ENCODE measurements at regions not wholly inside any gene's neighbourhood (a gene's known extent, or its start where the extent isn't known, plus 50 kb on each side); places are given as distances from the start of the nearest gene placed in this dataset.
A peak's percentile ranks its signal among the peaks of the same experiment; 100 is the strongest.

DNA sequence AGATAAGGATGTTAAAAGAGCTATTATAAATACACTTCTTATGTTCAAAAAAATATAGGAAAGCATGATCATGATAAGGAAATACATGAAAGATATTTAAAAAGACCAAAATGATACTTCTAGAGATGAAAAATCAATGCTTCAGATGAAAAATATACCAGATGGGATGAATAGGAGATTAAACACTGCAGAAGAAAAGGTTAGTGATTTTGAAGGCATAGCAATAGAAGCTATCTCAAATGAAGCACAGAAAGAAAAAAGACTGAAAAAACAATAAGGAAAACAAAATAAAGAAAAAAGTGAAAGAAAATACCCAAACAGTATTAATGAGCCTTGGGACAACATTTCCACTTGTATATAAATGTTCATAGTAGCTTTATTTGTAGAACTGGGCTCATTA lies 80.7 kb upstream of the LEF1 start:
- Mint-ChIP-seq H3K4me1 (peaks cover 0 to 19% (median 11%) of the 10 kb centered on the region in 7 donors), H3K36me3 (peaks cover 9 to 34% (median 31%) of the 10 kb centered on the region in 5 donors), H3K27ac (no peak overlapping the region), H3K27me3 (no peaks in the 10 kb centered on the region), H3K9me3 (peaks cover 0 to 22% (median 8%) of the 10 kb centered on the region in 11 donors), H3K4me3 (no peak overlapping the region)
- no peaks in the 10 kb centered on the region for H3K27me3 ChIP-seq (ENCODE audit: control insufficient read depth in 2 of 2, insufficient read depth in 2 of 2, low read length in 2 of 2)
- ChIA-PET CTCF (interaction anchor here (0.7 to 1.0 kb wide), 2 partner anchors 10 to 1873 kb away, joined by 3 read pairs; no protein-coding TSS in a partner anchor), POLR2A (interaction anchor here (1.0 to 2.1 kb wide), 4 partner anchors 11 to 111 kb away, joined by 3 to 6 read pairs (median 4); no protein-coding TSS in a partner anchor)
- peaks cover 0 to 7% of the 10 kb centered on the region in 2 donors for H3K4me1 ChIP-seq (ENCODE audit: control insufficient read depth in 2 of 2, insufficient read depth in 2 of 2, low read length in 2 of 2)
- no peaks in the 10 kb centered on the region for H3K36me3 ChIP-seq (ENCODE audit: control insufficient read depth in 2 of 3, insufficient read depth in 3 of 3, low read length in 3 of 3)
- no peak overlapping the region for H3K4me3 ChIP-seq (ENCODE audit: low read length)
- intact Hi-C loops (cut with micrococcal nuclease) = no loop called here
- H3K27ac ChIP-seq (ENCODE audit: low read depth, low read length) = no peak overlapping the region
- ATAC-seq = no peak
- H3K9me3 ChIP-seq (ENCODE audit: control insufficient read depth in 2 of 3, low read length in 3 of 3) = no peaks in the 10 kb centered on the region
- DNase-seq = no peak

DNA sequence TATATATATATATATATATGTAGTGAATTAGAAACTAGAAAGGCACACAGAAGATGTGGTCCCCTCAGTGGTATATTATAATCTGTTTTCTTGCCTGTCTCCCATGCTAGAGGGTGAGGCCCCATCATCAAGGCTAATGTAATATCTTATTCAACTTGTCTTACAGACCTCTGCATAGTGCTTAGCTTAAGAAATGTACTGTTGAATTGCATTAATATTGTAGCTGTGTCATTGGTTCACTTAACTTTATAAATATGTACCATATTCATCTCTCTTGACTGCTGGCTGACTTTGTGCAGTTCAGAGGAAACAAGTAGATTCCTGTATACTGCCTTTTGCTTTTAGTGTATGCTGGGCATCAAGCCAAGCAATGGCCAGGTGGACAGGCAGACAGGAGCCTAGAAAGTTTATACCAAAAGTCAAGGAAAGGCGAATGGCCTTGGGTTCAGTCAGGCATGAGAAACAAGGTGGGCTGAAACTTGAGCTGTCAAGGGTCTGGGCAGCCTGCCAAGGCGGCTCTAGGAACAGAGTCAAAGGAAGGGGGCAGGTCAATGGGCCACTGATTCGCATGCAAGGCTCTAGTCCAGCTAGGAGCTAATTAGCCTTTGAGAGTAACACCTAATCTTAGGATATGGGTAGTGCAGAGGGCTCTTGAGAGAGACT lies 78.8 kb upstream of the LEF1 start:
- Mint-ChIP-seq H3K4me3 (no peak overlapping the region), H3K9me3 (peaks cover 0 to 22% (median 8%) of the 10 kb centered on the region in 11 donors), H3K4me1 (peaks cover 4 to 26% (median 17%) of the 10 kb centered on the region in 7 donors), H3K27ac (no peak overlapping the region), H3K36me3 (peaks cover 9 to 29% (median 20%) of the 10 kb centered on the region in 5 donors), H3K27me3 (no peaks in the 10 kb centered on the region)
- Histone ChIP-seq H3K27me3 (ENCODE audit: control insufficient read depth in 2 of 2, insufficient read depth in 2 of 2, low read length in 2 of 2) (no peaks in the 10 kb centered on the region), H3K9me3 (ENCODE audit: control insufficient read depth in 2 of 3, low read length in 3 of 3) (no peaks in the 10 kb centered on the region), H3K4me1 (ENCODE audit: control insufficient read depth in 2 of 2, insufficient read depth in 2 of 2, low read length in 2 of 2) (peaks cover 0 to 13% of the 10 kb centered on the region in 2 donors), H3K4me3 (ENCODE audit: low read length) (no peak overlapping the region), H3K36me3 (ENCODE audit: control insufficient read depth in 2 of 3, insufficient read depth in 3 of 3, low read length in 3 of 3) (no peaks in the 10 kb centered on the region), H3K27ac (ENCODE audit: low read depth, low read length) (no peak overlapping the region)
- DNase-seq (no peak), ATAC-seq (no peak)
- CTCF ChIA-PET = no interaction called here
- POLR2A ChIA-PET = interaction anchor here (0.5 to 2.1 kb wide), 3 partner anchors 13 to 18 kb away, joined by 3 to 6 read pairs (median 4); no protein-coding TSS in a partner anchor
- intact Hi-C loops (cut with micrococcal nuclease) = no loop called here

DNA sequence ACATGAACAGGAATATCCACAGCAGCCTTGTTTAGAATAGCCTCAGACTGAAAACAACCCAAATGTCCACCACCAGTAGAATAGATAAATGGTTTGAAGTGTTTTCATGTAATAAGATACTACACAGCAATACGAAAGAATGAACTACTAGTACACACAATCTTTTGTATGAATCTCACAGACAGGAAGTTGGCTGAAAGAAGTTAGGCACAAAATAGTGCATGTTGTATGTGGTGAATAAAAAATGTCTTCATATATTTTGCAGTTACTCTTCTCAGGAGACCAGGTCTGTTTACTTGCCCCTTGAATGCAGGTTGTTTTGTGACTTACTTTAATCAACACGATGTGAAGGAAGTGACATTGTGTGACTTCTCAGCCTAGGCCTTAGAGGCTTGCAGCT lies 75.9 kb upstream of the LEF1 start:
- Mint-ChIP-seq H3K9me3 (peaks cover 0 to 14% (median 9%) of the 10 kb centered on the region in 11 donors), H3K36me3 (peaks cover 10 to 33% (median 16%) of the 10 kb centered on the region in 5 donors), H3K4me3 (peak overlapping the region in 4 of 10 donors; percentile 9 to 29 (median 20)), H3K27me3 (no peaks in the 10 kb centered on the region), H3K27ac (peak overlapping the region in 8 of 9 donors; percentile 1 to 84 (median 31)), H3K4me1 (peaks cover 4 to 24% (median 17%) of the 10 kb centered on the region in 7 donors)
- intact Hi-C loops (cut with micrococcal nuclease) = loop anchor here in 1 of 2 donors (2.0 kb wide), 1 partner anchor 14 kb away; no protein-coding TSS in a partner anchor
- no peaks in the 10 kb centered on the region for H3K9me3 ChIP-seq (ENCODE audit: control insufficient read depth in 2 of 3, low read length in 3 of 3)
- CTCF ChIA-PET = no interaction called here
- no peak overlapping the region for H3K4me3 ChIP-seq (ENCODE audit: low read length)
- DNase-seq (peak in 5 of 9 donors; percentile 5 to 27 (median 11)), ATAC-seq (no peak)
- H3K4me1 ChIP-seq (ENCODE audit: control insufficient read depth in 2 of 2, insufficient read depth in 2 of 2, low read length in 2 of 2) = peaks cover 0 to 13% of the 10 kb centered on the region in 2 donors
- POLR2A ChIA-PET = no interaction called here
- H3K27ac ChIP-seq (ENCODE audit: low read depth, low read length) = no peak overlapping the region
- H3K27me3 ChIP-seq (ENCODE audit: control insufficient read depth in 2 of 2, insufficient read depth in 2 of 2, low read length in 2 of 2) = no peaks in the 10 kb centered on the region
- no peaks in the 10 kb centered on the region for H3K36me3 ChIP-seq (ENCODE audit: control insufficient read depth in 2 of 3, insufficient read depth in 3 of 3, low read length in 3 of 3)

DNA sequence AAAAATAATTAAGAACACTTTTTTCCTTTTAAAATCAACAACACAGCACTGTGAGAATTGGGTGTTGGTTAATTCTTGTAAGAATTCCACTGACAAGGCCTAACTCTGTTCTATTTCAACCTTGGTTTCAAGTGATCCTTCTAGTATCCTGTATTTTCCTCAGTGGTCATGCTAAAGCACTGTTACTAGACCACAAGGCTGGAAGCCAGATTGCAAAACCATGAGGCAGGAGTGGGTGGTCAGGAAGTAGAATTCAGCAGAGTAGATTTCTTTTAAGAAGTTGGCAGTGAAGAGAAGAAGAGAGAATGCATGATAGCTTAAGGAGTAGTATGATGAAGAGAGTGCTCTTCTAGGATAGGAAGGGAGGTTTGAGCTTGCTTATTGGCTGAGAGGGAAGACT lies 71.6 kb upstream of the LEF1 start:
- H3K9me3 ChIP-seq (ENCODE audit: control insufficient read depth in 2 of 3, low read length in 3 of 3) = no peaks in the 10 kb centered on the region
- ATAC-seq (no peak), DNase-seq (no peak)
- intact Hi-C loops (cut with micrococcal nuclease) = no loop called here
- no peaks in the 10 kb centered on the region for H3K27me3 Mint-ChIP-seq
- peaks cover 4 to 29% (median 22%) of the 10 kb centered on the region in 7 donors for H3K4me1 Mint-ChIP-seq
- peaks cover 0 to 7% (median 0%) of the 10 kb centered on the region in 11 donors for H3K9me3 Mint-ChIP-seq
- H3K4me3 ChIP-seq (ENCODE audit: low read length) = no peak overlapping the region
- peaks cover 0 to 13% of the 10 kb centered on the region in 2 donors for H3K4me1 ChIP-seq (ENCODE audit: control insufficient read depth in 2 of 2, insufficient read depth in 2 of 2, low read length in 2 of 2)
- ChIA-PET POLR2A (interaction anchor here (0.7 kb wide), 1 partner anchor 14 kb away, joined by 3 read pairs; no protein-coding TSS in a partner anchor), CTCF (no interaction called here)
- no peaks in the 10 kb centered on the region for H3K36me3 ChIP-seq (ENCODE audit: control insufficient read depth in 2 of 3, insufficient read depth in 3 of 3, low read length in 3 of 3)
- H3K27ac Mint-ChIP-seq = no peak overlapping the region
- H3K4me3 Mint-ChIP-seq = no peak overlapping the region
- H3K27me3 ChIP-seq (ENCODE audit: control insufficient read depth in 2 of 2, insufficient read depth in 2 of 2, low read length in 2 of 2) = no peaks in the 10 kb centered on the region
- H3K27ac ChIP-seq (ENCODE audit: low read depth, low read length) = no peak overlapping the region
- H3K36me3 Mint-ChIP-seq = peaks cover 10 to 28% (median 11%) of the 10 kb centered on the region in 5 donors

DNA sequence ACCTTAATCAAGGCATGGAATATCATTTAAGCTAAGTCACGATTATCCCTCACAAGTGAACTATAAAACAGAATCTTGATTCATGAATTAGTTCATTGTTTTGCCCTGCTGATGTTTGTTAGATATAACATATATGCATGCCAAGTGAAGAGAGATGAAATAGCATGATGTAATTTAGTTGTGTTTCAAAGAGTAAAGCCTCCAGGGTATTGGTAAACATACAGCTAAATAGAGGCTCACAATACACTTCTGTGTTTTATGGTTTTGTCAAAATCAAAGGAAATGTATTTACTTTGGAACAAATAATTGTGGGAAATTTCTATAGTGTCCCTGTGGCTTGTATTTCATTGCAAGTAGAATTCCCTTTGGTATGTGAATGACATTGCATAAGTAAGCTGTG lies 69.0 kb upstream of the LEF1 start:
- Mint-ChIP-seq H3K36me3 (peaks cover 10 to 38% (median 27%) of the 10 kb centered on the region in 5 donors), H3K4me3 (no peak overlapping the region), H3K9me3 (peaks cover 0 to 6% (median 0%) of the 10 kb centered on the region in 11 donors), H3K4me1 (peaks cover 0 to 25% (median 17%) of the 10 kb centered on the region in 7 donors), H3K27me3 (no peaks in the 10 kb centered on the region), H3K27ac (no peak overlapping the region)
- no peaks in the 10 kb centered on the region for H3K36me3 ChIP-seq (ENCODE audit: control insufficient read depth in 2 of 3, insufficient read depth in 3 of 3, low read length in 3 of 3)
- ATAC-seq (no peak), DNase-seq (no peak)
- no peaks in the 10 kb centered on the region for H3K27me3 ChIP-seq (ENCODE audit: control insufficient read depth in 2 of 2, insufficient read depth in 2 of 2, low read length in 2 of 2)
- no peak overlapping the region for H3K27ac ChIP-seq (ENCODE audit: low read depth, low read length)
- intact Hi-C loops (cut with micrococcal nuclease) = no loop called here
- CTCF ChIA-PET = interaction anchor here (0.7 kb wide), 1 partner anchor 69 kb away, joined by 4 read pairs; the partner anchor contains the start of gene LEF1
- H3K4me1 ChIP-seq (ENCODE audit: control insufficient read depth in 2 of 2, insufficient read depth in 2 of 2, low read length in 2 of 2) = no peaks in the 10 kb centered on the region
- H3K4me3 ChIP-seq (ENCODE audit: low read length) = no peak overlapping the region
- no peaks in the 10 kb centered on the region for H3K9me3 ChIP-seq (ENCODE audit: control insufficient read depth in 2 of 3, low read length in 3 of 3)
- POLR2A ChIA-PET = interaction anchor here (0.6 kb wide), 1 partner anchor 56 kb away, joined by 3 read pairs; no protein-coding TSS in a partner anchor

DNA sequence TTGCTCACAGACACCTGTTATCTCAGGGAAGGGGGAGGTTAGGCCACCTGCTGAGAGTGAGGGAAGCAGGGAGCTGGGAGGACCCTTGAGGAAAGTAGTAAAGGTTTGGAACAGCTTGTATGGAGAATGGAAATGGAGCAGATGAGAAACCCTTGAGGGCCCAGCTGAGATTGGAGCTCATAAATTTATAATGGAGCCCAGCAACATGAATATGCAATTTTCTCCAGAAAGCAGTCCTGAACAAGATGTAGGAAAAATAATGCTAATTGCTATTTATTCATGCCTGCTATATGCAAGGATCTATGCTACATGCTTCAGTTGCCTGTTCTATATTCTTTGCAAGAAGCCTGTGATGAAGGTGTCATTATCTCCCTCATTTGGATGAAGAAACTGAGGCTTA lies 67.5 kb upstream of the LEF1 start:
- CTCF ChIA-PET = no interaction called here

More for the DNA sequence above, 67.5 kb upstream of the LEF1 start:
- POLR2A ChIA-PET = interaction anchor here (0.9 to 1.6 kb wide), 2 partner anchors 13 to 64 kb away, joined by 3 read pairs; no protein-coding TSS in a partner anchor
- Mint-ChIP-seq H3K4me1 (peaks cover 0 to 36% (median 26%) of the 10 kb centered on the region in 7 donors), H3K9me3 (peaks cover 0 to 9% (median 0%) of the 10 kb centered on the region in 11 donors), H3K27me3 (no peaks in the 10 kb centered on the region), H3K27ac (peak overlapping the region in 1 of 9 donors; percentile 61), H3K4me3 (no peak overlapping the region), H3K36me3 (peaks cover 10 to 51% (median 36%) of the 10 kb centered on the region in 5 donors)
- Histone ChIP-seq H3K27me3 (ENCODE audit: control insufficient read depth in 2 of 2, insufficient read depth in 2 of 2, low read length in 2 of 2) (no peaks in the 10 kb centered on the region), H3K4me3 (ENCODE audit: low read length) (no peak overlapping the region), H3K27ac (ENCODE audit: low read depth, low read length) (no peak overlapping the region), H3K36me3 (ENCODE audit: control insufficient read depth in 2 of 3, insufficient read depth in 3 of 3, low read length in 3 of 3) (no peaks in the 10 kb centered on the region), H3K4me1 (ENCODE audit: control insufficient read depth in 2 of 2, insufficient read depth in 2 of 2, low read length in 2 of 2) (no peaks in the 10 kb centered on the region), H3K9me3 (ENCODE audit: control insufficient read depth in 2 of 3, low read length in 3 of 3) (no peaks in the 10 kb centered on the region)
- DNase-seq (no peak), ATAC-seq (no peak)
- intact Hi-C loops (cut with micrococcal nuclease) = no loop called here
